ENCODE measurements at regions not wholly inside any gene's neighbourhood (a gene's known extent, or its start where the extent isn't known, plus 50 kb on each side); places are given as distances from the start of the nearest gene placed in this dataset.

DNA sequence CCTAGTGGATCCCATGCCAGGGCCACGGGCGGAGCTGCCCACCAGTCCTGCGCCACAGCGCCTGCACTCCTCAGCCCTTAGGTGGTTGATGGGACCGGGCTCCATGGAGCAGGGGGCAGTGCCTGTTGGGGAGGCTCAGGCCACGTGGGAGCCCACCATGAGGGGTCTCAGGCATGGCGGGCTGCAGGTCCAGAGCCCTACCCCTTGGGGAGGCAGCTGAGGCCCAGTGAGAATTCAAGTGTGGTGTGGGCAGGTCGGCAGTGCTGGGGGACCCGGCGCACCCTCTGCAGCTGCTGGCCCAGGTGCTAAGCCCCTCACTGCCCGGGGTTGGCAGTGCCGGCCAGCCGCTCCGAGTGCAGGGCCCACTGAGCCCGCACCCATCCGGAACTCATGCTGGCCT, 139.8 kb upstream of the LYZL2 start:
- TF ChIP-seq, protein P1, sequence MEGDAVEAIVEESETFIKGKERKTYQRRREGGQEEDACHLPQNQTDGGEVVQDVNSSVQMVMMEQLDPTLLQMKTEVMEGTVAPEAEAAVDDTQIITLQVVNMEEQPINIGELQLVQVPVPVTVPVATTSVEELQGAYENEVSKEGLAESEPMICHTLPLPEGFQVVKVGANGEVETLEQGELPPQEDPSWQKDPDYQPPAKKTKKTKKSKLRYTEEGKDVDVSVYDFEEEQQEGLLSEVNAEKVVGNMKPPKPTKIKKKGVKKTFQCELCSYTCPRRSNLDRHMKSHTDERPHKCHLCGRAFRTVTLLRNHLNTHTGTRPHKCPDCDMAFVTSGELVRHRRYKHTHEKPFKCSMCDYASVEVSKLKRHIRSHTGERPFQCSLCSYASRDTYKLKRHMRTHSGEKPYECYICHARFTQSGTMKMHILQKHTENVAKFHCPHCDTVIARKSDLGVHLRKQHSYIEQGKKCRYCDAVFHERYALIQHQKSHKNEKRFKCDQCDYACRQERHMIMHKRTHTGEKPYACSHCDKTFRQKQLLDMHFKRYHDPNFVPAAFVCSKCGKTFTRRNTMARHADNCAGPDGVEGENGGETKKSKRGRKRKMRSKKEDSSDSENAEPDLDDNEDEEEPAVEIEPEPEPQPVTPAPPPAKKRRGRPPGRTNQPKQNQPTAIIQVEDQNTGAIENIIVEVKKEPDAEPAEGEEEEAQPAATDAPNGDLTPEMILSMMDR (IDR thresholded peaks at IDR 0.05): no peak
- no peak for TF ChIP-seq POLR2A (IDR thresholded peaks at IDR 0.05)
- no peak for TF ChIP-seq POLR2AphosphoS5 (IDR thresholded peaks at IDR 0.05)
